HG03575 (cell line): ENCODE measurements at regions not wholly inside any gene's neighbourhood (a gene's known extent, or its start where the extent isn't known, plus 50 kb on each side); places are given as distances from the start of the nearest gene placed in this dataset.
A peak's percentile ranks its signal among the peaks of the same experiment; 100 is the strongest.

Source experiments
- ATAC-seq: cut with Tn5 transposase; IDR thresholded peaks from one replicate; pipeline ENCODE4 v1.9.1; 2021; ENCODE audit not compliant: unreplicated experiment, insufficient number of reproducible peaks, low FRiP score; ENCODE audit errors: extremely low read depth

DNA sequence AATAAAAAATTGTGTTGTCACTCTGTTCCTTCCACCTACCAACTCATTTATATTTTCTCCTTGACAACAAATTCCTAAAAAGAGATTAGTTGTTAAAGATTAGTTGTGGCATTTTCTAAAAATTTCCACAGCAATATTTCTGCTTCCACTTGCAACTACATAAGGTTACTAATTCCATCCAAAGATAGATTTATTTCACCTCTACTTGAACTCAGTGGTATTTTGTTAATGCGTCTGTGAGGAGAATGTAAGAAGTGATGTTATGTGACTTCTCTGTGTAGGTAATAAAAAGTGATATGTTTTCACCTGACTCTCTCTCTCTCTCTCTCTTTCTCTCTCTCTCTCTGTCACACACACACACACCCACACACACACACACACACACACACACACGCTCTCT lies 1104.8 kb downstream of the AMY1C start:
- no peak for ATAC-seq

DNA sequence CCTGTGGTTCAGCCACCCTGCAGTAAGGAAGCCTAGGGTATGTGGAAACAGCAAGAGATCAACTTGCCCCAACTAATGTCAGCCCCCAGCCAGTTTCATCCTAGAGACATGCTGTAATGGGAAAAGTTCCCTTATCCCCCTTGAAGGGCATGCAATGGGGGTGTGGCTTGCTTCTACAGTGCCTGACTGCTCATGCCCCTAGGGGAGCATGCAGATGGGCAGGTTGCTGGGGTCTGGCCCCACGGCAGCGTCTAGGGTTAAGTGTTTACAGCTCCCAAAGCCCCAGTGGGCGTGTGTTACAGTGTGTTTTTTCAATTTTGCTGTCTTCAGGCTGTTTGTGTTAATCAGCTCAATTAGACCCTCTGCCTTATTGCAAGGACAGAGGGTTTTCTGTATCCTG lies 1105.9 kb downstream of the AMY1C start:
- ATAC-seq, result no peak

DNA sequence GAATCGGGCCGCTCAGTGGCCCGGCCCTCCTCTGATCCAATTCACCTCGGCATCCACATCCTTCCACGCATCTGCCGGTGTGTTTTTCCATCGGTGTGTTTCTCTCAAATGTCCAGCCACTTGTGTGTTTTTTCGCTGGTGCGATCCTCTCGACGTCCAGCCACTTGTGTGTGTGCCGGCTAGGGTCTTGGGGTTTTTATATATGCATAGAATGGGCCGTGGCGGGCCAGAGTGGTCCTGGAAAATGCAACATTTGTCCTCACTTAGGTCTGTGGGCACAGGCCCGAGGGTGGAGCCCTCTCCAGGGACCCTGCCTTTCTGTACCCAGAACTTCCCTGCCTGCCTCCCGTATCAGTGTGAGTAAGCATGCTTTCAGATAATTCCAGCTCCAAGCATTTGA lies 1106.4 kb downstream of the AMY1C start:
- no peak for ATAC-seq

DNA sequence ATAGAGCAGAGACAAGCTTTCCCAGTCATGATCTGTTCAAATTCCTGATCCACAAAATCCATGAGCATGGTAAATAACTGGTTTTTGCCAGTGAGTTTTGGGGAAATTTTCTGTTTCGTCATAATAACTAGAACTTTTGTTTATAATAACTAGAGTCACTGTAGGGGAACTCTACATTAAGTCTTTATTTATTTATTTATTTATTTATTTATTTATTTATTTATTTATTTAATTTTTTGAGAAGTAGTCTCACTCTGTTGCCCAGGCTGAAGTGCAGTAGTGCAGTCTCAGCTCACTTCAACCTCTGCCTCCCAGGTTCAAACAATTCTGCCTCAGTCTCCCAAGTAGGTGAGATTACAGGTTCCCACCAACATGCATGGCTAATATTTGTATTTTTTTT lies 1106.8 kb downstream of the AMY1C start:
- ATAC-seq, result no peak

DNA sequence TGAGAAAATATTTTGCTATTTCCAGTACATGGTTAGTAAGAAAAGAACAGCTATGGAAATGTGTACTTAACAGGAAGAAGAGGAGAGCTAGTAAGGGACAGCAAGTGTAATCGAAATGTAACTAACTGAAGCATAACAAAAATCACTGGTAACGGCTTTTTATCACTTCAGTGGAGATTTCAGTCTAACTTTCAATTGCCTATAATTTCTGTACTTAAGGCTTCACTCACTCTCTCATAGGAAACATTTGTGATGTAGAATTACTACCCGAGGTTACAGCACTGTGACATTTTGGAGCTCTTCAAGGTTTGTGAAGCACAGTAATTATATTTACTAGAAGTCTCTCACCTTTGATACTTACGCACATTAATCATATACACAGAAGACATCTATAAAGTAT lies 1119.1 kb downstream of the AMY1C start:
- no peak for ATAC-seq

DNA sequence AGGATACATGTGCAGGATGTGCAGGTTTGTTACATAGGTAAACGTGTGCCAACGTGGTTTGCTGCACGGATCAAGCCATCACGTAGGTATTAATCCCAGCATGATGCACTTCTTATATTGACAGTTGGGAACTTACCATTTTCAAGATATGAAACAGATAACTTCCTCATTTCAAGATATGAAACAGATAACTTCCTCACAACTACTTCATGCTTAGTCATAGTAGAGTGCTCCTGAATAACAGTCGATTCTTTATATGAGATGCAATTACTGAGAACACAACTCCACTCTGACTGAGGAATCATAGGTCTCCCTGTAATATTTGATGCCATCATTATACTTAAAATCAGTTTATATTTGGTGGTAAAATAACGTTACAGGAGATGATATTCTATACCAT lies 1124.3 kb downstream of the AMY1C start:
- ATAC-seq, result peak; percentile 69

DNA sequence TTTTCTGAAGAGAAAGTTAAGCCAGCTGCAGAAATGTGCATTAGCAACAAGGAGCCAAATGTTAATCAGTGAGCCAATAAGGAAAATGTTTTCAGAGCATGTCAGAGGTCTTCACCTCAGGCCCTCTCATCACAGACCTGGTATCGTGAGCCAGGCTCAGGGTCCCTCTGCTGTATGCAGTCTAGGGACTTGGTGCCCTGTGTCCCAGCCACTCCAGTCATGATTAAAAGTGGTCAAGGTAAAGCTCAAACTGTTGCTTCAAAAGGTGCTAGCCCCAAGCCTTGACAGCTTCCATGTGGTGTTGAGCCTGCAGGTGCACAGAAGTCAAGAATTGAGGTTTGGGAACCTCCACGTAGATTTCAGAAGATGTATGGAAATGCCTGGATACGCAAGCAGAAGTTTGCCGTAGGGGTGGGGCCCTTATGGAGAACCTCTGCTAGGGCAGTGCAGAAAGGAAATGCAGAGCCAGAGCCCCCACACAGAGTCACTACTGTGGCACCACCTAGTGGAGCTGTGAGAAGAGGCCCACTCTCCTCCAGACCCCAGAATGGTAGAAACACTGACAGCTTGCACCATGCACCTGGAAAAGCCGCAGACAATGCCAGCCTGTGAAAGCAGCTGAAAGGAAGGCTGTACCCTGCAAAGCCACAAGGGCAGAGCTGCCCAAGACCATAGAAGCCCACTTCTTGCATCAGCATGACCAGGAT lies 1128.7 kb downstream of the AMY1C start:
- no peak for ATAC-seq

DNA sequence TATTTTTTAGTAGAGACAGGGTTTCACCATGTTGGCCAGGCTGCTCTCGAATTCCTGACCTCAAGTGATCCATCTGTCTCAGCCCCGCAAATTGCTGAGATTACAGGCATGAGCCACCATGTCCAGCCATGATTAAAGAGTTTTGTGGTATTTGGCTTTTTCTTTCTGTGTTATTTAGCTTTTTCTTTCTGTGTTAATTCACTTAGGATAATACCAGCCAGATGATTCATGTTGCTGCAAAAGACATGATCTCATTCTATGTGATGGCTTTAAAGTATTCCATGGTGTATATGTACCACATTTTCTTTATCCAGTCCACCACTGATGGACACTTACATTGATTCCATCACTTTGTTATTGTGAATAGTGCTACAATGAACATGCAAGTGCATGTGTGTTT lies 1135.2 kb downstream of the AMY1C start:
- no peak for ATAC-seq

DNA sequence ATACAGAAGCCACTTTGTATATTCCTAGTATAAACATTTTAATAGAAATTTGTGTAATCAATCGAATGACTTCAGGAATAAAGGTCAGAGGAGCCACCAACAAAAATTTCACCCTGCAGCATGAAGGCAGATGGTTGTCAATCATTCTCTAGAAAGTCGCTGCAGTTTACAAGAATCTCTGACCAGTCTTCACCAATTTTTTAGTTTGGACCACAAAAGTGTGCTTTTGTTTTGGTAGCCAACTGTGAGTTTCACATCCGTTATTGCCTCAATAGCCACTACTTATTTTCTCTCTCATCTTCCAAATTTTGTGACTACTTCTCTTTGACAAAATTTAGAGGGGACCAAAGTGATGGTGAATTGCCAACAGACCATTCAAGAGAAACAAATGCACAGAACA lies 1155.6 kb downstream of the AMY1C start:
- no peak for ATAC-seq

DNA sequence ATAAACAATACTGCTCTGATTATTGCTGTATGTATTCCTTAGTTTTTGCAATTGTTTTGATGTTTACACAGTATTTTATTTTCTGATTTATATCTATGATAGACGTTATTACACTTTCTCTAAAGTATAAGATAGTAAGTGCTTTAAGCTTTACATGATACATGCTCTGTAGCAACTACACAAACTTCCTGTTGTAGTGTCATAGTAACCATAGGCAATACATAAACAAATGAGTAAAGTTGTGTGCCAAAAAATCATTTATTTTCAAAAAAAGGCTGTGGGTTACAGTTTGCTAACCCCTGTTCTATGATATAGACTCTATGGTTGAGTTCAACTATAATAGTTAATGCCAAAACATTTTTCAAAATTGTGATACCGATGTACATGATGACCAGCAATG lies 1156.4 kb downstream of the AMY1C start:
- no peak for ATAC-seq

DNA sequence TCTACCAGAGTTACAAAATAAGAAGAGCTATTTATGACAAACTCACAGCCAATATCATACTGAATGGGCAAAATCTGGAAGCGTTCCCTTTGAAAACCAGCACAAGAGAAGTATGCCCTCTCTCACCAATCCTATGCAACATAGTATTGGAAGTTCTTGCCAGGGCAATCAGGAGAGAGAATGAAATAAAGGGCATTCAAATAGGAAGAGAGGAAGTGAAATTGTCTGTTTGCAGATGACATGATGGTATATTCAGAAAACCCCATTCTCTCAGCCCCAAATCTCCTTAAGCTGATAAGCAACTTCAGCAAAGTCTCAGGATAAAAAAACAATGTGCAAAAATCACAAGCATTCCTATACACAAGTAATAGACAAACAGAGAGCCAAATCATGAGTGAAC lies 1169.5 kb downstream of the AMY1C start:
- no peak for ATAC-seq

DNA sequence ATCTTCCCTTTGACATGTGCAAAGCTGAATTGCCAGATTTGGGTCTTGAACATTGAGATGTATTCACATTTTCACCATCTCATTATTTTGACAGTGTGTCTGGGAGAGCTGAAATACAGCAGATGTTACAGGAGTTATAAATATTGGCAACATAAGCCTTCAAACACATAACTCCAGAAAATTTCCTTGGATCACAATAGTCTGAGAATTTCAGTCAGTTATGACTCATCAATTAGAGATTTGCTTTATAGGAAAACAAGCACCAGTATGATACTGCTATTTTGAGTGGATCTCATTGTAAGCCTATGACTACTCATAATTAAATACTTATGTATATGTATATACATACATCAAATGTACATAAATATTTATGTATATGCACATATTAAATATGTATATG lies 1171.8 kb downstream of the AMY1C start:
- no peak for ATAC-seq

DNA sequence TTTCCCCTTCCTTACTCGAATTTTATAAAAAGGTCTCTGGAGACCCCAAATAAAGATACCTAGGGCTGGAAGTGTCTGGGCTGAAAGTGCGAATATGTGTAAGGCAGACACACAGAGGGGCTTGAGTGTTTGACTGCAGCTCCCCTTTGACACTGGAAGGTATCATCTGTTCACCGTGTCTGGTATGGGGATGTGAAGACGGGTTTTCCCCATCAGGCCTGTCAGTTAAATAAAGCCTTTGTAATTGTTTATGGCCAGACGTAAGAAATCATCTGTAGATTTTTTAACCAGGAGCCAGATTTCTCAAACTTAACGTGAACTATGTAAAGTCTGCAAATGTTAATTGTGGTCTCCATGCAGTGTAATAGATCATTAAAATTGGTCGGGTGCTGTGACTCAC lies 1173.4 kb downstream of the AMY1C start:
- no peak for ATAC-seq

DNA sequence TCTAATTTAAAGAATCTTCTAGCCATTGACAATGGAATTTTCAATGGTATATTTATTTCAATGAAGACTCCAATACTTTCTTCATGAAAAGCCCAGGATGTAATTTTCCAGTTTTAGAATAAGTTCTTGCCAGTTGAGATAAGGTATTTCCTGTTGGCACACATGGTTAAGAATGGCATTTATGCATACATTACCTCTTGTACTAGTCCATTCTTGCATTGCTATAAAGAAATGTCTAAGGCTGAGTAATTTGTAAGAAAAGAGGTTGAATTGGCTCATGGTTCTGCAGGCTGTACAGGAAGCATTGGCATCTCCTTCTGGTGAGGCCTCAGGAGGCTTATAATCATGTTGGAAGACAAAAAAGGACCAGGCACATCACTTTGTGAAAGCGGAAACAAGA lies 1179.6 kb downstream of the AMY1C start:
- ATAC-seq, result no peak

DNA sequence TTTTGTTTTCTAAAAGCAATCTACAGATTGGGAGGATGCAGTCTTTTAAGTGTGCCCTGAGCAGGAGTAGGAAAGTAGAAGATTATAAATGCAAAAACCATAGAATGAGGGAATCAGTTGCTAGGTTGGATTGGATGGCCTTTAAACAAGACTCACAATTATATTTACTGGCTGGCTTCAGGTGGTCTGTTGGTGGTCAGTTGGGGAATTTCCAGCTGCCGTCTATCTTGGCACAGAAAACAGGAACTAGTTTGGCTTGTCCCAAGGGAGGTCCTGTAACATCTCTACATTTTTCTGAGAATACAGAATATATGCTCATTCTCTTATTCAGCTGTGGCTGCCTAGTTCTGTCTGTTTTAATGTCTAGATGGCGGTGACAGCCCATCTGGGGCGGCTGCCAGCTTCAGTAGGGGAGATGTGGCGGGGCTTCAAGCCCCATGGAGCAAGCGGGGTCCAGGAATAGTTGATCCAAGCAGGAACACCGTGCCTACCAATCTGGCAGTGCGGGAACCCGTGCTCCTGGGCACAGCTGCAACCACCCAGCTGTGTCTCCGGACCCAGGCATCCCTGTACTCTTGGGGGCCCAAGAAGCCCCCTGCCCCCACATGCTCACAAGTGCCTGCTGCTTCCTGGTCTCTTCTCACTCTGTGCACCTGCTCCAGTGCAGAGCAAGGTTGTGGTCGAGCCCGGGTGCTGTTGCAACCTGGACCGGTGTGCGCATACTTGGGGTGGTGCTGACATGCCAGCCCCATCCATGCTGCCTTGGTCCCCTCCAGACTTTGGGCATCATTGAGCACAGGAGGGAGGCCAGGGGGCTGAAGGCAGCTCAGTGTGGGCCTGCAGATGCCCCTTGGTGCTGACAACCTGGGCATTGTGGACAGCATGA lies 1182.6 kb downstream of the AMY1C start:
- peak; percentile 41 for ATAC-seq

DNA sequence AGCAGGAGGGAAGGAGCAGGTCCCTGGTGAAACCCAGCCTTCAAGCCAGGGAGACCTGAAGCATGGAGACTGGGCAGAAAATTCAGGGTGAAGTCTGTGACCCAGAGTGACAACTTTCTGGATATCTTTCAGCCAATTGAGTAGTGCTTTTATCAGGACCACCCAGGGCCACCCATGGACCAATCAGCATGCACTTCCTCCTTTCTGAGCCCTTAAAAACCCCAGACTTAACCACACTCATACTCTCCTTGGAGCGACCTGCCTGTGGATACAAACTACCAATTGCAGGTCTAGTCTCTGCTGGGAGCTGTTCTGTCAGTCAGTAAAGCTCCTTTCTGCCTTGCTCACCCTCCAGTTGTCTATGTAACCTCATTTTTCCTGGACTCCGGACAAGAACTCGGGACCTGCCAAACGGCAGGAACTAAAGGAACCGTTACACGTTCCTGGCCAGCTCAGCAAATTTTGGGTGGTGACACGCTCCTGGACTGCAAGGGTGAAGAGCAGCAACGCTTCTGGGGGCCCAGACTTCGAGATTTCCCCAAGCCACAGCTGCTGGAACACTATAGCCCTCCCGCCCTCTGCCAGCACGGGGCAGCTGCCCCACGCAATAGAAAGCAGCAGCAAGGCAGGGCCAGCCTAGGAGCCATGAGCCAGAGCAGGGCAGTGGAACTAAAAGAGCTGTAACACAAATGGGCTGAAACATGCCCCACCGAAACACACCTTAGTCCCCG lies 1183.4 kb downstream of the AMY1C start:
- ATAC-seq, result no peak

DNA sequence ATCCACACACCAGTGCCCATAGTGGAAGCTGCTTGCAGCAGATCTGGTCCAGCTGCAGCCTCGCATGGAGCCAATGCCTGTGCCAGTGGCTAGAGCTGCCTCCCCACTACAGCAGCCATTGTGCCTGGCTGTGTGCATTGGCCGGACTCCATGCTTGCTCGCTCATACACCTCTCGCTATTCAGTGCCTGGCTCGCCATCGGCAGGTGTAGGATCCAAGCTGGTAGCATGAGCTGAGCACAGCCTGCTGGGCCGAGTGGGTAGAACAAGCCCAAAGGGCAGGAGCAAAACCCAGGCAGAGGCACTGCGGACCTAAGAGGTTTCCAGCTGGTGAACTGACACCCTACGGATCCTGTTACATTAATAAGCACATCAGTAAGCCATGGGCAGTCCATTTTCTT lies 1184.1 kb downstream of the AMY1C start:
- ATAC-seq, result no peak

DNA sequence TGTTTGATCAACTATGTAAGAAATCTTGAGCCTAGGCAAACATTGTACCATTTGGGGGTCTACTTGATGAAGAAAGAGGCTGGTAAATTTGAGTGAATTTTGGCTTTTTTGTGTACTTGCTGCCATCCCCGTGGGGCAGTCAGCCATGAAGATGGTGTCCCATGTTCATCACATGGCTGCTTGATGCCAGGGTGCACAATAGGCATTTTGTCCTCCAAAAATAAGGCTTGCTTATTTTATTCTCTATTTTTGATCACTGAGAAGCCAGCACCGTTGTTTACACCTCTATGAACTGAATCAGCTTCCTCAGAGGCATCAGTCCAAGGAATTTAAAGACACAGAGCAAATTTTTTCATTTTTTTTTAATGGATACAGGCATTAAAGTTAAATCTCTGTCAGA lies 1195.7 kb downstream of the AMY1C start:
- ATAC-seq, result no peak

DNA sequence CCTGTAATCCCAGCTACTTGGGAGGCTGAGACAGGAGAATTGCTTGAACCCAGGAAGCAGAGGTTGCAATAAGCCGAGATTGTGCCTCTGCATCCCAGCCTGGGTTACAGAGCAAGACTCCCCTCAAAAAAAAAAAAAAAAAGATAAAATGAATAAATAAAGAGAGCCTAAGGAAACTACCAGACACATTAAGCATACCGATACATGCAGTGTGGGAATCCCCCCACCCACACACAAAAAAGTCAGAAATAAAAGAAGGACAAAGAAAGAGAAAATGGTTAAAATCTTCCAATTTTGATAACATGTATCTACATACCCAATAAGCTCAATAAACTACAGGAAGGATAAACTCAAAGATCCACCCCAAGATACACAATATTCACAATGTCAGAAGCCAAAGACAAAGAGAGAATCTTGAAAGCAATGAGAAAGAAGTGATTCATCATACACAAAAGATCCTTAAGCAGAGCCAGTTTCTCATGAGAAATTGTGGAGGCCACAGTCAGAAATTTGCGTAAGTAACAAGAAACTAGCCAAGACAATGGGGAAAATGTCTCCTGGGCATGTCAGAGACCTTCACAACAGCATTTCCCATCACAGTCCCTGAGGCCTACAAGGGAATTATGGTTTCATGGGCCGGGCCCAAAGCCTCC lies 1197.0 kb downstream of the AMY1C start:
- no peak for ATAC-seq
